Neural crest cell (in vitro differentiated cells): ENCODE measurements at regions not wholly inside any gene's neighbourhood (a gene's known extent, or its start where the extent isn't known, plus 50 kb on each side); places are given as distances from the start of the nearest gene placed in this dataset.

Source experiments
- DNase-seq: peaks from one replicate; pipeline ENCODE4 v3.0.0; 2021; ENCODE audit warnings: low read depth, mixed read lengths, low spot score
- H3K27ac Mint-ChIP-seq: one replicate; pipeline ENCODE4 v1.8.0; 2021; ENCODE audit warnings: mild to moderate bottlenecking, mixed read lengths; ENCODE audit not compliant: unreplicated experiment
- H3K27me3 Mint-ChIP-seq: 2 replicates; pipeline ENCODE4 v1.8.0; 2021; ENCODE audit warnings: low read depth, mild to moderate bottlenecking, mixed read lengths
- H3K36me3 Mint-ChIP-seq: 2 replicates; pipeline ENCODE4 v1.8.0; 2021; ENCODE audit warnings: low read depth, mild to moderate bottlenecking, mixed read lengths
- H3K4me1 Mint-ChIP-seq: 2 replicates; pipeline ENCODE4 v1.8.0; 2021; ENCODE audit warnings: mixed read lengths
- H3K4me3 Mint-ChIP-seq: one replicate; pipeline ENCODE4 v1.8.0; 2021; ENCODE audit warnings: mild to moderate bottlenecking, mixed read lengths
- H3K9me3 Mint-ChIP-seq: 2 replicates; pipeline ENCODE4 v1.8.0; 2021; ENCODE audit warnings: mixed read lengths
- CTCF ChIP-seq: fragments of 200-600 bp; sonication (generic); conservative IDR thresholded peaks from 2 replicates; pipeline ENCODE4 v1.5.0; 2021; ENCODE audit warnings: antibody characterized with exemption, mild to moderate bottlenecking

- H3K4me1 Mint-ChIP-seq: peaks cover 5% of the 10 kb centered on the region
- H3K4me3 Mint-ChIP-seq: no peak overlapping the region
- no peak for TF ChIP-seq CTCF
- no peak for DNase-seq
- peaks cover 3% of the 10 kb centered on the region for H3K9me3 Mint-ChIP-seq
- H3K36me3 Mint-ChIP-seq: no peaks in the 10 kb centered on the region
- H3K27me3 Mint-ChIP-seq: no peaks in the 10 kb centered on the region
- peak overlapping the region; percentile 79 for H3K27ac Mint-ChIP-seq
Measured at GRCh38 chrX:82912382-82912781, 595.7 kb upstream of the POU3F4 start.

GRCh38 chrX:82934980-82935379, 573.1 kb upstream of the POU3F4 start:
- Mint-ChIP-seq H3K36me3 (no peaks in the 10 kb centered on the region), H3K4me3 (no peak overlapping the region), H3K9me3 (peaks cover 3% of the 10 kb centered on the region), H3K27ac (no peak overlapping the region), H3K4me1 (no peaks in the 10 kb centered on the region), H3K27me3 (no peaks in the 10 kb centered on the region)
- TF ChIP-seq CTCF: no peak
- DNase-seq: no peak

GRCh38 chrX:82945332-82945731, 562.8 kb upstream of the POU3F4 start:
- Mint-ChIP-seq H3K9me3 (peaks cover 23% of the 10 kb centered on the region), H3K4me3 (no peak overlapping the region), H3K27ac (no peak overlapping the region), H3K27me3 (no peaks in the 10 kb centered on the region), H3K4me1 (no peaks in the 10 kb centered on the region), H3K36me3 (peaks cover 4% of the 10 kb centered on the region)
- no peak for TF ChIP-seq CTCF
- DNase-seq: no peak

- Mint-ChIP-seq H3K27ac (no peak overlapping the region), H3K36me3 (peaks cover 3% of the 10 kb centered on the region), H3K4me1 (no peaks in the 10 kb centered on the region), H3K4me3 (no peak overlapping the region), H3K27me3 (no peaks in the 10 kb centered on the region), H3K9me3 (peaks cover 10% of the 10 kb centered on the region)
- no peak for DNase-seq
- no peak for TF ChIP-seq CTCF
Measured at GRCh38 chrX:82961129-82961528, 547.0 kb upstream of the POU3F4 start.

- no peak for TF ChIP-seq CTCF
- peaks cover 17% of the 10 kb centered on the region for H3K9me3 Mint-ChIP-seq
- no peaks in the 10 kb centered on the region for H3K27me3 Mint-ChIP-seq
- H3K27ac Mint-ChIP-seq: no peak overlapping the region
- no peak for DNase-seq
- no peaks in the 10 kb centered on the region for H3K4me1 Mint-ChIP-seq
- peaks cover 2% of the 10 kb centered on the region for H3K36me3 Mint-ChIP-seq
- H3K4me3 Mint-ChIP-seq: no peak overlapping the region
Measured at GRCh38 chrX:82973646-82974045, 534.4 kb upstream of the POU3F4 start.

- Mint-ChIP-seq H3K27me3 (no peaks in the 10 kb centered on the region), H3K4me3 (no peak overlapping the region), H3K36me3 (peaks cover 5% of the 10 kb centered on the region), H3K9me3 (peaks cover 10% of the 10 kb centered on the region), H3K4me1 (no peaks in the 10 kb centered on the region), H3K27ac (no peak overlapping the region)
- TF ChIP-seq CTCF: no peak
- DNase-seq: no peak
Measured at GRCh38 chrX:82998163-82998562, 509.9 kb upstream of the POU3F4 start.
